ENCODE measurements at regions not wholly inside any gene's neighbourhood (a gene's known extent, or its start where the extent isn't known, plus 50 kb on each side); places are given as distances from the start of the nearest gene placed in this dataset.

- no peak overlapping the region for H3K4me3 ChIP-seq (ENCODE audit: low read length)
- H3K4me1 ChIP-seq (ENCODE audit: insufficient read depth, low read length), result no peaks in the 10 kb centered on the region
- H3K9me3 ChIP-seq (ENCODE audit: insufficient read depth, low read depth, low read length), result no peaks in the 10 kb centered on the region
- H3K9ac ChIP-seq (ENCODE audit: low read depth, low read length), result no peak overlapping the region
- H3K27ac ChIP-seq (ENCODE audit: low read length), result no peak overlapping the region
- H3K27me3 ChIP-seq (ENCODE audit: insufficient read depth, low read length), result no peaks in the 10 kb centered on the region
- H3K36me3 ChIP-seq (ENCODE audit: insufficient read depth, low read depth, low read length), result no peaks in the 10 kb centered on the region
These were observed 189.4 kb upstream of the NCAM1 start for GRCh38 chr11:112771851-112772250.

GRCh38 chr11:112773264-112773663 lies 188.0 kb upstream of the NCAM1 start:
- H3K27me3 ChIP-seq (ENCODE audit: insufficient read depth, low read length), result no peaks in the 10 kb centered on the region
- no peaks in the 10 kb centered on the region for H3K9me3 ChIP-seq (ENCODE audit: insufficient read depth, low read depth, low read length)
- H3K27ac ChIP-seq (ENCODE audit: low read length), result no peak overlapping the region
- no peaks in the 10 kb centered on the region for H3K4me1 ChIP-seq (ENCODE audit: insufficient read depth, low read length)
- H3K9ac ChIP-seq (ENCODE audit: low read depth, low read length), result no peak overlapping the region
- no peak overlapping the region for H3K4me3 ChIP-seq (ENCODE audit: low read length)
- no peaks in the 10 kb centered on the region for H3K36me3 ChIP-seq (ENCODE audit: insufficient read depth, low read depth, low read length)

GRCh38 chr11:112776834-112777233 lies 184.4 kb upstream of the NCAM1 start:
- Histone ChIP-seq H3K4me1 (ENCODE audit: insufficient read depth, low read length) (no peaks in the 10 kb centered on the region), H3K4me3 (ENCODE audit: low read length) (no peak overlapping the region), H3K27ac (ENCODE audit: low read length) (no peak overlapping the region), H3K36me3 (ENCODE audit: insufficient read depth, low read depth, low read length) (no peaks in the 10 kb centered on the region), H3K9ac (ENCODE audit: low read depth, low read length) (no peak overlapping the region), H3K9me3 (ENCODE audit: insufficient read depth, low read depth, low read length) (no peaks in the 10 kb centered on the region), H3K27me3 (ENCODE audit: insufficient read depth, low read length) (no peaks in the 10 kb centered on the region)

GRCh38 chr11:112777283-112777751 lies 183.9 kb upstream of the NCAM1 start:
- Histone ChIP-seq H3K9ac (ENCODE audit: low read depth, low read length) (no peak overlapping the region), H3K27me3 (ENCODE audit: insufficient read depth, low read length) (no peaks in the 10 kb centered on the region), H3K9me3 (ENCODE audit: insufficient read depth, low read depth, low read length) (no peaks in the 10 kb centered on the region), H3K36me3 (ENCODE audit: insufficient read depth, low read depth, low read length) (no peaks in the 10 kb centered on the region), H3K4me3 (ENCODE audit: low read length) (no peak overlapping the region), H3K4me1 (ENCODE audit: insufficient read depth, low read length) (no peaks in the 10 kb centered on the region), H3K27ac (ENCODE audit: low read length) (no peak overlapping the region)

- H3K4me1 ChIP-seq (ENCODE audit: insufficient read depth, low read length), result no peaks in the 10 kb centered on the region
- H3K27me3 ChIP-seq (ENCODE audit: insufficient read depth, low read length), result no peaks in the 10 kb centered on the region
- H3K9me3 ChIP-seq (ENCODE audit: insufficient read depth, low read depth, low read length), result no peaks in the 10 kb centered on the region
- no peaks in the 10 kb centered on the region for H3K36me3 ChIP-seq (ENCODE audit: insufficient read depth, low read depth, low read length)
- no peak overlapping the region for H3K27ac ChIP-seq (ENCODE audit: low read length)
- no peak overlapping the region for H3K4me3 ChIP-seq (ENCODE audit: low read length)
- H3K9ac ChIP-seq (ENCODE audit: low read depth, low read length), result no peak overlapping the region
These were observed 182.9 kb upstream of the NCAM1 start for GRCh38 chr11:112778091-112778876.

- Histone ChIP-seq H3K4me1 (ENCODE audit: insufficient read depth, low read length) (no peaks in the 10 kb centered on the region), H3K27ac (ENCODE audit: low read length) (no peak overlapping the region), H3K9ac (ENCODE audit: low read depth, low read length) (no peak overlapping the region), H3K9me3 (ENCODE audit: insufficient read depth, low read depth, low read length) (no peaks in the 10 kb centered on the region), H3K4me3 (ENCODE audit: low read length) (no peak overlapping the region), H3K36me3 (ENCODE audit: insufficient read depth, low read depth, low read length) (no peaks in the 10 kb centered on the region), H3K27me3 (ENCODE audit: insufficient read depth, low read length) (no peaks in the 10 kb centered on the region)
These were observed 182.3 kb upstream of the NCAM1 start for GRCh38 chr11:112778877-112779266.

GRCh38 chr11:112780351-112781087 lies 180.7 kb upstream of the NCAM1 start:
- no peaks in the 10 kb centered on the region for H3K36me3 ChIP-seq (ENCODE audit: insufficient read depth, low read depth, low read length)
- H3K27ac ChIP-seq (ENCODE audit: low read length), result no peak overlapping the region
- H3K4me3 ChIP-seq (ENCODE audit: low read length), result no peak overlapping the region
- no peaks in the 10 kb centered on the region for H3K27me3 ChIP-seq (ENCODE audit: insufficient read depth, low read length)
- H3K4me1 ChIP-seq (ENCODE audit: insufficient read depth, low read length), result no peaks in the 10 kb centered on the region
- H3K9ac ChIP-seq (ENCODE audit: low read depth, low read length), result no peak overlapping the region
- no peaks in the 10 kb centered on the region for H3K9me3 ChIP-seq (ENCODE audit: insufficient read depth, low read depth, low read length)

- Histone ChIP-seq H3K9ac (ENCODE audit: low read depth, low read length) (no peak overlapping the region), H3K27me3 (ENCODE audit: insufficient read depth, low read length) (no peaks in the 10 kb centered on the region), H3K4me3 (ENCODE audit: low read length) (no peak overlapping the region), H3K9me3 (ENCODE audit: insufficient read depth, low read depth, low read length) (no peaks in the 10 kb centered on the region), H3K27ac (ENCODE audit: low read length) (no peak overlapping the region), H3K36me3 (ENCODE audit: insufficient read depth, low read depth, low read length) (no peaks in the 10 kb centered on the region), H3K4me1 (ENCODE audit: insufficient read depth, low read length) (no peaks in the 10 kb centered on the region)
These were observed 177.3 kb upstream of the NCAM1 start for GRCh38 chr11:112783945-112784322.

GRCh38 chr11:112784323-112785073 lies 176.7 kb upstream of the NCAM1 start:
- no peaks in the 10 kb centered on the region for H3K36me3 ChIP-seq (ENCODE audit: insufficient read depth, low read depth, low read length)
- no peak overlapping the region for H3K9ac ChIP-seq (ENCODE audit: low read depth, low read length)
- no peaks in the 10 kb centered on the region for H3K27me3 ChIP-seq (ENCODE audit: insufficient read depth, low read length)
- no peaks in the 10 kb centered on the region for H3K9me3 ChIP-seq (ENCODE audit: insufficient read depth, low read depth, low read length)
- no peaks in the 10 kb centered on the region for H3K4me1 ChIP-seq (ENCODE audit: insufficient read depth, low read length)
- no peak overlapping the region for H3K27ac ChIP-seq (ENCODE audit: low read length)
- no peak overlapping the region for H3K4me3 ChIP-seq (ENCODE audit: low read length)

GRCh38 chr11:112785149-112785548 lies 176.1 kb upstream of the NCAM1 start:
- Histone ChIP-seq H3K4me3 (ENCODE audit: low read length) (no peak overlapping the region), H3K4me1 (ENCODE audit: insufficient read depth, low read length) (no peaks in the 10 kb centered on the region), H3K27me3 (ENCODE audit: insufficient read depth, low read length) (no peaks in the 10 kb centered on the region), H3K9me3 (ENCODE audit: insufficient read depth, low read depth, low read length) (no peaks in the 10 kb centered on the region), H3K27ac (ENCODE audit: low read length) (no peak overlapping the region), H3K36me3 (ENCODE audit: insufficient read depth, low read depth, low read length) (no peaks in the 10 kb centered on the region), H3K9ac (ENCODE audit: low read depth, low read length) (no peak overlapping the region)

GRCh38 chr11:112785719-112786118 lies 175.5 kb upstream of the NCAM1 start:
- Histone ChIP-seq H3K4me3 (ENCODE audit: low read length) (no peak overlapping the region), H3K27me3 (ENCODE audit: insufficient read depth, low read length) (no peaks in the 10 kb centered on the region), H3K4me1 (ENCODE audit: insufficient read depth, low read length) (no peaks in the 10 kb centered on the region), H3K9ac (ENCODE audit: low read depth, low read length) (no peak overlapping the region), H3K36me3 (ENCODE audit: insufficient read depth, low read depth, low read length) (no peaks in the 10 kb centered on the region), H3K9me3 (ENCODE audit: insufficient read depth, low read depth, low read length) (no peaks in the 10 kb centered on the region), H3K27ac (ENCODE audit: low read length) (no peak overlapping the region)

All from iPS-20b (cell line).